GM18499 (cell line): ENCODE measurements at regions not wholly inside any gene's neighbourhood (a gene's known extent, or its start where the extent isn't known, plus 50 kb on each side); places are given as distances from the start of the nearest gene placed in this dataset.

Source experiments
- ATAC-seq: cut with Tn5 transposase; IDR thresholded peaks from one replicate; pipeline ENCODE4 v1.9.1; 2021; ENCODE audit warnings: moderate number of reproducible peaks; ENCODE audit not compliant: insufficient read depth, unreplicated experiment

DNA sequence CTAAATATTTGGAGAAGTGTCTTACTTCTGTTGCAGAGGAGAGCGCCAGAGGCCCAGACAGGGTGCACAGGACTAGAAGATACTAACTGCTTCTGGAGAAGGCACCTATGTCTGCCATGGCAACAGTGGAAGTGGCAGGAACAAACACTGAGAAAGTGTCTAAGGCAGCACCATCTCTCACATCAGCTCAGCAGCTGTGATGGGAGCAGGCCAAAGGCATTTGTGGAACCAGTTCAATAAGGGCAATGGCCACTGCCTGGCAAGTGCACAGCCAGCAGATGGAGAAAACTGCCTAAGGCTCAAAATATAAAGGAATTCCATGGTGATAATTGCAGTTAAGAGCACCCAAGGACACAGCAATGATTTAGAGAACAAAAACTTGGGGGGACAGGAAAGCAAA is 563.0 kb upstream of the CCDC54 start:
- ATAC-seq = no peak

DNA sequence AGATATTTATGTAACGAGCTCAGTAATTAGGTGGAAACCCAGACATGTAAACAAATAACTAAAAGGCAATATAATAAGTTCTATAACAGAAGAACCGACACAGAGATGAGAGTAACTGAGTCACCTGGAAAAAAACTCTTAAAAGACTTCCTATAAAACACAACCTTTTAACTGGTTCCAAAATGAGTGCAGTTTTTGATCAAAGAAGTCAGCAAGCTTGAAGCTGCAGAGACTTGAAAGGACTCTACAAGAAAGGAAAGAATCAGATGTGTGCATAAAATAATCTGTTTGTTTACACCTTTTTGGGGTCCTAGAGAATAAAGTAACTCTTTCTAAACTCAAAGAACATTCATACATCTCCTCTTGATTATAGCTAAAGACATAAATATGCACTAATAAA is 560.4 kb upstream of the CCDC54 start:
- ATAC-seq = no peak

DNA sequence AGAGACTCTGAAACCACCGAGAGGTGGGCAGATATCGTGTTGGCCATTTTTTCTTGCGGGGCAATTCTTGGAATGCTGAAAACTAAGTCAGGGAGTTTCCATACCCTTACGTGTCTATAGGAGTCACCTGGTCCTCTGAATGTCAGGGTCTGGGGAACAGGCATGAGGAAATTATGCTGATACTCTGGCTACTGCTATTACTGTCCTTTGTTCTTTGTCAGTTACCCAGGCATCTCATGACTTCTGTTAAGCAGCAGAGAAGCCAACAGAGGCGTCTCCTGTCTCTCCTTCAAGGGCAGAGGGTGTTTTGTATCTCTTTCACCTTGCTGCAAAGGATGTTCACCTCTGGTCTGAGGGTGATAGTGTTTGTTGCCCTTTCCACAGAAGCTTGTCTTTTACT is 559.5 kb upstream of the CCDC54 start:
- ATAC-seq = no peak

DNA sequence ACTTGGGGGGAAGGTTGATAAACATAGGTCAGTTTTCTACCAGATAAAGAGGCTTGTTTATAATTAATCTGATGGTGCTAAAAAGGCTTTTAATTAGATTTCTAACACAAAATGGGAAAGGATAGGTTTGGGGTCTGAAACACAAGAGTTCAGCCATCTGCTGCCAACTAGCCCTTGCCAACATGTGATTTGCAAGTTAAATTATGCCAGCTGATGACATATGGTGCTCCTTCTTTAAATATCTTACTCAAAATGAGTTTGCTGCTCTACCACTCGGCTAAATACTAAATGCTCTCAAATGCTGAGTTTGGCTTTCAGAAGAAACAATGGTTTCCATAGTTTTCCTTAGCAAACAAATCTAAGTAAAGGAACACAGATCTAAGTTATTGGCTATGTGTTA is 557.8 kb upstream of the CCDC54 start:
- ATAC-seq = no peak

DNA sequence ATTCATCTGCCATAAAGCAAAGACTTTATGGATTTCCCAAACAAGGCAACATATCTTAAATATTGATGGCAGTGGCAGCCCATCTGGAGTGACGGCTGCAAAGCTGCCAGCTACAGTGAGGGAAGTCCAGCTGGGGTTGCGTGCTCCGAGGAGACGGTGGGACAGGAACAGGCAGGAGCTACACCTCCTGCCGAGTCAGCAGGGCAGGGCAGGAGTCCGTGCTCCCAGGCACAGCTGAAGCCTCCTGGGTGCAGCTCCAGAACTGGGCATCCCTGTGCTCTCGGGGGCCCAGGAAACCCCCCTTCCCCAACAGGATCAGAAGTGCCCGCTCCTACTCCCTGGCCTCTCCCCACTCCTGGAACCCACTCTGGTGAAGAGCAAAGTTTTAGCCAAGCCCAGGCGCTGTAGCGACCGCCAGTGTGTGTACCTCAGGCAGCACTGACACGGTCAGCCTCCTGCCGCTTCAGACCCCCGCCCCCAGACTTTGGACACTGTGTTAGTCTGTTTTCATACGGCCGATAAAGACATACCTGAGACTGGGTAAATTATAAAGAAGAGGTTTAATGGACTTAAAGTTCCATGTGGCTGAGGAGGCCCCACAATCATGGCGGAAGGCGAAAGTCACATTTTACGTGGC is 556.4 kb upstream of the CCDC54 start:
- no peak for ATAC-seq

DNA sequence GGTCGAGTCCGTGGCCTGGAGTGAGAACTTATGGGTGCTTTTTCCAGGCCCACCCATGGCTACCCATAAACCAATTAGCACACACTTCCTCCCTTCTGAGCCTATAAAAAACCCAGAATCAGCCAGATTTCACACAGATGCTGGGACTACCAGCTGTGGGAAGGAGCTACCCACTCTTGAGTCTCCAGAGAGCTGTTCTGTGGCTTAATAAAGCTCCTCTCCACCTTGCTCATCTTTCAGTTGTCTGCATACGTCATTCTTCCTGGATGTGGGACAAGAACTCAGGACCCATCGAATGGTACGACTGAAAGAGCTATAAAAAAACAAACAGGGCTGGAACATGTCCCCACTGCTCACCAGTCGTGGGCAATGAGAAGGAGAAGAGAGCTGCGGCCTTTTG is 555.4 kb upstream of the CCDC54 start:
- no peak for ATAC-seq

DNA sequence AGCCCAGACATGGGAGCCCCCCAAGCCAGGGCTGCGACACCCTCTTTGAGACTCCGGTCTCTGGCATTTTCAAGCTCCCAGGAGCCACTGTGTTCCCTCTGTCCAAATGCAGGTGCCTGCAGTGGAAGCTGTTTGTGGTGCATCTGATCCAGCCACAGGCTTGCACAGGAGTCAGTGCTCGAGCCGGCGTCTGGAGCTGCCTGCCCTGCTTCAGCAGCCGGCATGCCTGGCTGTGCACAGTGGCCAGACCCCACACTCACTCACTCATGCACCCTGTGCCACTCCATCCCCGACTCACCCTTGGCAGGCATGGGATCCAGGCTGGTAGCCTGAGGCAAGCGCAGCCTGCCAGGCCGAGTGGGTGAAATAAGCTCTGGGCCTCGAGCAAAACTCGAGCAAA is 555.0 kb upstream of the CCDC54 start:
- ATAC-seq = no peak

DNA sequence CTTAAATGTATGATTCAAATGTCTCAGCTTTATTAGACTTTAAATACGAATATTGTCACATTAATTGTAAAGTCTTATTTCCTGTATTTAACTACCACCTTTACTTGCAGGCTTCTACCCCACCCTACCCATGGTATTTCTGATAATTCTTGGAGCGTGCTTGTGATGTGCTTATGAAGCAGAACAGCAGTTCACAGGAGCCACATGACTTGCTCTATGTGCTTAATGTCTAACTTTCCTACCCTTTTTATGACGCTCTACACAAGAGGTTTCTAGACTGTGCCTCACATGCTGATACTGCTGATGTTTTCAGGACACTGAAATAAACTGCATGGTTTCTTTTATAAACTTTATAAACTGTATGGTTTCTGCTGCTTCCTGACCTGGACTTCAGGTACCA is 553.5 kb upstream of the CCDC54 start:
- no peak for ATAC-seq

DNA sequence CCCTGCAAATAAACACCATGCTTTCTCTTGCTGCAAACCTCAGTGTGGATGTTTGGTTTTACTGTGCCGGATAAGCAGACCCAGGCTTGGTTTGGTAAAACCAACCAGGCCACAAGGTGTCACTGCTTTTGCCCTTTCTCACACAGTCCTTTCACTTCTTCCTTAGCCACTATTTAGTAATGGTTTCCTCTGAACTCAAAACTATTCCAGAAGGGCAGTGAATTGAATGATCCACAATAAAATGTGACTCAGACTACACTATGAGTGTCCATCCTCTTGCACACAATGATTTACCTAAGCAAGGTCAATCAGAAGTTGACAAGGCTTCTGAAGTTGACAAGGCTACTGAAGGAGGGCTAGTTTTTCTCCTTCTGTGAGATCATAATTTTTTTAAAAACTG is 552.4 kb upstream of the CCDC54 start:
- ATAC-seq = no peak

DNA sequence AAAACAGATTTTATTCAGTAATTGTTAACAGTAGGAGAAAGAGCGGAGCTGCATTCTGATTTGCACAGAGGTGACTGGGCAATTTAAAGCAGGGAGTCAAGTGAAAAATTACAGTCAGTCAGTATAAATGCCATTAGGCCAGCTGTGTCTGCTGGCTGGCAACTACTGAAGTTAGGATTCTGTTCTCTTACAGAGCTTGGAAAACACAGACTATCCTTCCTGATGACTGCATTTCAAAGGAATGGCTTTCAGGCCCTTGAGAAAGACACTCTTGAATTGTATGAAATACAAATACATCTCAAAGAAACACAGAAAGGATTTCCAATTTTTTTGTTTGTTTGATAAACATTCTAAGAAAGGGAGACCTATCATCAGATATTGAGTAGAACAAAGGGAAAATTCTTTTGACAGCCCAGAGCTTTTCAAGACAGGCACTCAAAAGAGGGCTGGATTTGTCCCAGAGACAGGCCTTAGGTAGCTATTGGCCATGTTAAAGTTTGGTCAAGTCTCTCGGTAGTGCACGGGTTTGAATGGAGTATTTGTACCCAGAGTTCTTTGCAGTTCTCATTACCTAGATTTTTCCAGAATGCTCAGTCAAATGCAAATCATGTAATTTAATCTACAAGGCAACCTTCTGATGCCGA is 551.2 kb upstream of the CCDC54 start:
- ATAC-seq = no peak

DNA sequence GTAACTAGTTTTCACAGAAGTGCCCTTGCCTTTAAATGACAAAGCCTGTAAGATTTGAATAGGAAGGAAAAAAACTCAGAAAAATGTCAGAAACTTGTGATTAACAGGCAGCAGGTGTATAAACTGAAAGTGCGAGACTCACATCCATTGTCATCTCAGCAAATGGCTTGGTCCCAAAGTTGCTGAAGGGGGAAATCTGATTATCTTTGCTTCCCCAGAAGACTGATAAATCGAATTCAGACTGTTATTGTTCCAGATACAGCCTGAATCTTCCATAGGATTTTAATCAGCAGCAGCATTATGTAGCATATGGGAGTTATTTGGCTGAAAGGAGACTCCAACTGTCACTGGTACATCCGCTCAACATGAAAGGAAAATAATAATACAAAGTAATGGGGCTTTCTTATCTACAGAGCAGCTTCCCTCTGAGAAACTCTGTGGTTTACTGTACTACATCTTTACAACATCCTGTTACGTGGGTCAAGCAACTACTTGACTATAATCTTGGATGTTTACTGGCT is 550.4 kb upstream of the CCDC54 start:
- no peak for ATAC-seq

DNA sequence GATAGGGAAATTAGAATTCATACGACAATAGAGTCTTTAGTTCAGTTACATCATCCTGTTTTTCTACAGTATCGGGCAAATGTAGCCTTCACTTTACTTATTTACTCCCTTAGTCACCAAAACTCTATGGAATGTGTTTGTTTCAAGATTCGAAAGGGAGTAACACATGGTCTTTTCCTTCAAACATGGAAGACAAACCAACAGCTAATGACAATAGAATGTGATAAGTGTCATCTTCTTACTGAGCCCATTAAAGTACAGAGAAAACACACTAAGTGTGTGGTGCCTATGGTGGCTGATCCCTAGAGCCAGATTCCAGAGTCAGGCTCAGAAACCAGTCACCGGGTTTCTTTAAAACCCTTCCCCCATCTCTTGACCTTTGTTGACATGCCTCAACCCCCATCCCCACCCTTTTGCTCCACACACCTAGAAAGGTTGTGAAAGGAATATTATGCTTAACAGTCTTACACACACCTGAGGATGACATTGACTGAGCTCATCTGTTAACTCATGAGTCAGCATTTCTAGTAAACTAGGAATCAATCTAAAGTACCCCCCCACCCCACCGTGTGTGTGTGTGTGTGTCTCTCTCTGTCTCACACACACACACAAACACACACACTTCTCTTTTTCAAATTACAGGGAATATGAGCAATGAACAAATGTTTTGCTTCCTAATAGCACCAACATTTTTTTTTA is 549.6 kb upstream of the CCDC54 start:
- ATAC-seq = no peak

DNA sequence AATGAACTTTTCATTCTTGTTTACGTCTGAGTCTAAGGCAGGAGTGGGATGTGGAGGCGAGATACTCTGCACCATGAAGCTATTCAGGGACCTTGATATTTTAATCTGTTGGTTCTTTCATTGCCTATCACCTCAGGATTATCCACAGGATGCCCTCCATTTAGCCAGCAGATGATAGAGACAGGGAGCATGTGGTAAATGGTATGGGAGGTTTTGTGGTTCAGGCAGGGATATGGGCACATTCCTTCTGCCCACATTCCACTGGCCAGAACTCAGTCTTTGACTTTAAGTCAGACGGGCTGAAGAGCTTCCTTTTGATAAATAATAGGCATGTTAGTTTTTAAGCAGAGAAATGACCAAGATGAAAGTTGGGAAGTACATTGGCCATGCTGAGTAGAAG is 548.0 kb upstream of the CCDC54 start:
- no peak for ATAC-seq

DNA sequence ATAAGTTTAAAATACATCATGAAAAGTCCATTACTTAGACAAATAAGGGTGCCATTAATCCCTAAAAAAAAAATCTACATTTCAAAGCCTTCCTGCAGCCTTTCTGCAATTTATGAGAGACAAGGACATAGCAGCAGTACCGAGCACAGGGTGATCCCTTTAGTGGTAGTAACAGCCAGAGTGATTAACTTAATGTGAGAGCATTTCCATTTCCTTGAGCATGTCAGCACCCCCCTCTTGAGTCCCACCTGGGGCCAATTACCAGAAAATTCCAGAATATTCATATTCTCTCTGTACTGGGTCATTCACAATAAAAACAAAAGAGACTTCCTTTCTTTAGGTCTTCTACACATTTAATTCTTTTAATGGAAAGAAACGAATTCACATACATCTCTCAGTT is 546.9 kb upstream of the CCDC54 start:
- ATAC-seq = no peak

DNA sequence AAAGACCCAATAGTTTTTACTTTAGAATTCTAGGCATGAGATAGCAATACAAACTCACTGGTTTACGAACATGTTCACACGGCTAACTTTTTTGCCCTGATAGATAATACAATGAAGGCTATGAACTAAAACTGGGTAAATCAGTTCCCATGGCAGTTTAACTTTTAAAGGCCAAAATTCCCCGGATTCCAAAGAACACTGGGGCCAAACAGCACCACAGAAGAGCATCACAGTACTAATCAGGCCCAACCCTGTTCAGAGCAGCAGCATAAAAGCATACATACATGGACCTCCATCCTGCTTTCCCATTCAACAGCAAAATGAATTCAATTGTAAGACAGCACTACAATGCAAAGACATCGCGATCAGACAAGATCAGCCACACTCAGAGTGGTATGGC is 540.3 kb upstream of the CCDC54 start:
- no peak for ATAC-seq

DNA sequence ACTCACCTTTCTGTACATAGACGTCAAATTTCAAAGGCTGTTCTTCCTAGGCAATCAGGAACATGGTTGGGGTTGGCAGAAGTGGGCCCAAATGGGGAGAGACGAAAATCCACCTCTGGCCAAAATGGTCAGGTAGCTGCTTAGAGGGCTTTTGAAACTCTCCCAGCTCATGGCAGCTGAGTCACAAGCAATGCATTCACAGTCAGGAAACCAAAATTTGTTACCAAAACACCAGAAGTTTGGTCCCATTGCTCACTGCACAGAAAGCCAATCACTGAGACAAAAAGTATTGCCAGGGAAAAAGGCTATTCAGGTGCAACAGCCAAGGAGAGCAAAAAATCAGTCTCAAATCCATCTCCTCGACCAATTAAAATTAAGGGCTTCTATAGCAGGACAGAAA is 539.6 kb upstream of the CCDC54 start:
- ATAC-seq = no peak

DNA sequence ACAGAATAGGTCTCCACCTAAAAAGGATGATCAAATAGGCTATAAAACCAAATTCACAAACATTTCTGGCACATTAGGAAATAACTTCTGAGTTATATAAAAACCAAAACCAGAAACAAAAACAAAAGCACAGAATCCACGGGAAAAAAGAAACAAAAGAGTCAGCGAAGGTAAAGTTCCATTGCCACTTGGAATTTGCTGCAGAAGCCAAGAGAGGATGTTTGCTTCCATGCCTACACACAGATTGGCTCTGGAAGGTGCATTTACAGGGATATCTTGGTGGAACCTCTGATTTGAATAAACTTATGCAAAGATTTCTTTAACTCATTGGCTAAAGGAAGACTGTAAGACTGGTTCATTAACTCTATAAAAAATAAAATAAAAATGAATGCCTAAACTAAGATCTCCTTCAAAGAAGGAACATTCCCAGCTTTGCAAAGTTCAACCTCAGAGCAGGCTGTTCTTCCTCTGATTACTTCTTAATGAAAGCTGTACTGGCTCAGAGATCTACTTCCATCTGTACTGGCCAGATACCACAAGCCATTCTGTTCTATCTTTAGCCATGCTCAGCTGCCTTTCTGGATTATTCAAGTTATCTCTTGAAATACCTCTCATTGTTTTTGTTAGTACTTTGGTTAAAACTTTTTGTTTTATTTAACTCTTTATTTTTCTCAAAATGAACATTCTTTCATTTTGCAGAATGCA is 537.5 kb upstream of the CCDC54 start:
- ATAC-seq = no peak

DNA sequence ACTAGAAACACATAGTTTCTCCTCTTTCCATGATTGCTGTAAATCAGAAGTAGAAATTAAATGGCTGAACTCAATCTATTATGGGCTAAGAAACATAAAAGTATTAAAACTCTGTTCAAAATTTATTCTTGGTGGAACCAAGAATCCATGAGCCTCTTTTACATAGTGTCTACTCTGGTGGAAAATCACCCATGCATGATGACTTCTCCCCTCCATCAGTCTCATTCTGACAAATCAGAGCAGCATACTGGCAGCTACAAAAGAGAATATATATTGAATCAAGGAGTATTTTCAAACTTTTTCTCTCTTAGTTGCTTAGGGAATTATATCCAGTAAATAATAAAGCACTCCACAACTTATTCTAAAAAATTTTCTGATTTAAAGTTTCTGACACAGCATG is 536.9 kb upstream of the CCDC54 start:
- ATAC-seq = no peak

DNA sequence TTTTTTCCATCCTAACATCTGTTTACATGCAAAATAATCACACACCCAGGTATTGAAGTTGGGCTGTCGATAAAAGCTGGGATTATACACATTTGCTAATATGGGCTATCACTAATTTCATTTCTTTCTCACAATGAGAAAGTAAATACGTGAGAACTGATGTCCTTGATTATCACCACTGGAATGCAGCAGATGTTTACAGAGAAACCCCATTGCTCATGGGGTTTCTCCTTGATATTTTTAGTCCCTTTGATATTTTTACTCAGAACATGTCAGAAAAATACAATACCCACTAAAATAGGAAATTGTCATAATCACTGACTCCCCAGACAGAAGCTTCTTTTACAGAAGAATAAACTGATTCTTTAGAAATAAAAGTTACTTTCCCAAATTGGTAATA is 535.1 kb upstream of the CCDC54 start:
- no peak for ATAC-seq

DNA sequence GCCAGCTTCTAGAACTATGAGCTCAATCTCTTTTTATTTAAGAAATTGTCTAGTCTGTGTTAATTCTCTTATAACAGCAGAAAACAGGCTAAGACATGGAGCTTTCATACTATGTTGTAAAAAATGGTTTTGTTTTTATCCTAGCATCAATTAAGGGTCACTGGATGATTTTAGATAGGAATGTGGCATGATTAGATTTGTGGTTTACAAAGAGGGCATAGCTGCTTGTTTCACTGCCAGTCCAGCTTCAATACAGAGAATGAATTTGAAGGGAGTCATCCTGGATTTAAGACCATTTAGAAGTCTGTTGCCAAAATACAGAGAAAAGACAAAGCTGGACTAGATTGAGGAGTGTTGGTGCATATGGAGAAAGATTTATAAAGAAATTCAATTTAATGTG is 532.6 kb upstream of the CCDC54 start:
- ATAC-seq = no peak

DNA sequence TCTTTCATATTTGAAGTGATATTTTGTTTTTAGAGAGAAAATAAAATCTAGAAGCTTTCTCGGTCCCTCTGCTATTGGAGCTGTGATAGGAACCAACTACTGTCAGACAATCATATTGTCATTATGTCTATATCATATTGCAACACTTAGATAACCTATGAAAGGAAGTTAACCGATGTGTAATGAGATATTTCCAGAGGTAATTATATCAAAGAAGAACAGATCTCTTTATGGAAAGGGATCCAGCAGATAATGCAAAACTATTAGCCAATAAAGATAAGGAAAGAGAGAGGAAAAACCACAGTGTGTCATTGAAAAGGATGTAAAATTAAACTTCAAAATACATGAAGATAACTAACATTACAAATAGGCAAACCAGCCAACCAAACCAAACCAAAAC is 529.1 kb upstream of the CCDC54 start:
- ATAC-seq = no peak
